ENCODE measurements at regions not wholly inside any gene's neighbourhood (a gene's known extent, or its start where the extent isn't known, plus 50 kb on each side); places are given as distances from the start of the nearest gene placed in this dataset.

GRCh38 chr10:121290674-121291073 lies 307.6 kb downstream of the FGFR2 start:
- DNase-seq, result no peak
- no peaks in the 10 kb centered on the region for H3K4me1 ChIP-seq
- H3K27me3 Mint-ChIP-seq (ENCODE audit: insufficient read depth, unreplicated experiment), result no peaks in the 10 kb centered on the region
- CTCF ChIA-PET, result no interaction called here
- H3K4me3 Mint-ChIP-seq (ENCODE audit: unreplicated experiment), result no peak overlapping the region
- TF ChIP-seq CTCF (IDR thresholded peaks at IDR 0.05; ENCODE audit: insufficient read depth in 1 of 2, low read depth in 1 of 2, low read length in 1 of 2, severe bottlenecking in 1 of 2, unreplicated experiment in 1 of 2), result no peak
- H3K4me3 ChIP-seq (ENCODE audit: low read depth, low read length), result no peak overlapping the region
- no peaks in the 10 kb centered on the region for H3K9me3 ChIP-seq
- no peaks in the 10 kb centered on the region for H3K9me3 Mint-ChIP-seq (ENCODE audit: unreplicated experiment)
- H3K36me3 Mint-ChIP-seq (ENCODE audit: insufficient read depth, unreplicated experiment), result no peaks in the 10 kb centered on the region
- H3K27me3 ChIP-seq (replicated peaks; ENCODE audit: control insufficient read depth, insufficient read depth, low read length), result no peaks in the 10 kb centered on the region
- BruUV-seq (replicated peaks), result no TSS peak
- peaks cover 13% of the 10 kb centered on the region for H3K4me1 Mint-ChIP-seq (ENCODE audit: low read depth, unreplicated experiment)
- intact Hi-C loops (cut with micrococcal nuclease; ENCODE audit: unreplicated experiment), result no loop called here
- no peaks in the 10 kb centered on the region for H3K36me3 ChIP-seq (ENCODE audit: control insufficient read depth, insufficient read depth, low read length)
- no peak overlapping the region for H3K27ac Mint-ChIP-seq (ENCODE audit: unreplicated experiment)
- POLR2A ChIA-PET, result no interaction called here

- no peaks in the 10 kb centered on the region for H3K9me3 Mint-ChIP-seq (ENCODE audit: unreplicated experiment)
- no peaks in the 10 kb centered on the region for H3K36me3 ChIP-seq (ENCODE audit: control insufficient read depth, insufficient read depth, low read length)
- peaks cover 13% of the 10 kb centered on the region for H3K4me1 Mint-ChIP-seq (ENCODE audit: low read depth, unreplicated experiment)
- no peaks in the 10 kb centered on the region for H3K27me3 ChIP-seq (replicated peaks; ENCODE audit: control insufficient read depth, insufficient read depth, low read length)
- no peak for TF ChIP-seq CTCF (IDR thresholded peaks at IDR 0.05; ENCODE audit: insufficient read depth in 1 of 2, low read depth in 1 of 2, low read length in 1 of 2, severe bottlenecking in 1 of 2, unreplicated experiment in 1 of 2)
- H3K4me3 Mint-ChIP-seq (ENCODE audit: unreplicated experiment), result no peak overlapping the region
- no peaks in the 10 kb centered on the region for H3K27me3 Mint-ChIP-seq (ENCODE audit: insufficient read depth, unreplicated experiment)
- no peak for DNase-seq
- H3K36me3 Mint-ChIP-seq (ENCODE audit: insufficient read depth, unreplicated experiment), result no peaks in the 10 kb centered on the region
- no peak overlapping the region for H3K27ac Mint-ChIP-seq (ENCODE audit: unreplicated experiment)
- no peaks in the 10 kb centered on the region for H3K9me3 ChIP-seq
- POLR2A ChIA-PET, result no interaction called here
- H3K4me1 ChIP-seq, result no peaks in the 10 kb centered on the region
- no peak overlapping the region for H3K4me3 ChIP-seq (ENCODE audit: low read depth, low read length)
- intact Hi-C loops (cut with micrococcal nuclease; ENCODE audit: unreplicated experiment), result no loop called here
- BruUV-seq (replicated peaks), result no TSS peak
- CTCF ChIA-PET, result no interaction called here
These were observed 306.9 kb downstream of the FGFR2 start for GRCh38 chr10:121291376-121291775.

GRCh38 chr10:121291823-121292222 lies 306.4 kb downstream of the FGFR2 start:
- no peak for TF ChIP-seq CTCF (IDR thresholded peaks at IDR 0.05; ENCODE audit: insufficient read depth in 1 of 2, low read depth in 1 of 2, low read length in 1 of 2, severe bottlenecking in 1 of 2, unreplicated experiment in 1 of 2)
- no peak overlapping the region for H3K4me3 ChIP-seq (ENCODE audit: low read depth, low read length)
- BruUV-seq (replicated peaks), result no TSS peak
- POLR2A ChIA-PET, result no interaction called here
- Mint-ChIP-seq H3K27me3 (ENCODE audit: insufficient read depth, unreplicated experiment) (no peaks in the 10 kb centered on the region), H3K27ac (ENCODE audit: unreplicated experiment) (no peak overlapping the region), H3K9me3 (ENCODE audit: unreplicated experiment) (no peaks in the 10 kb centered on the region), H3K36me3 (ENCODE audit: insufficient read depth, unreplicated experiment) (no peaks in the 10 kb centered on the region), H3K4me1 (ENCODE audit: low read depth, unreplicated experiment) (peaks cover 13% of the 10 kb centered on the region), H3K4me3 (ENCODE audit: unreplicated experiment) (no peak overlapping the region)
- no peaks in the 10 kb centered on the region for H3K9me3 ChIP-seq
- no peak for DNase-seq
- CTCF ChIA-PET, result no interaction called here
- no peaks in the 10 kb centered on the region for H3K27me3 ChIP-seq (replicated peaks; ENCODE audit: control insufficient read depth, insufficient read depth, low read length)
- no peaks in the 10 kb centered on the region for H3K4me1 ChIP-seq
- intact Hi-C loops (cut with micrococcal nuclease; ENCODE audit: unreplicated experiment), result no loop called here
- no peaks in the 10 kb centered on the region for H3K36me3 ChIP-seq (ENCODE audit: control insufficient read depth, insufficient read depth, low read length)
